Astrocyte (in vitro differentiated cells and primary cell): ENCODE measurements at regions not wholly inside any gene's neighbourhood (a gene's known extent, or its start where the extent isn't known, plus 50 kb on each side); places are given as distances from the start of the nearest gene placed in this dataset.

Experiments
- CTCF ChIP-seq: IDR thresholded peaks from 2 replicates; pipeline ENCODE4 v1.5.1; 2011; ENCODE audit warnings: low read depth, mild to moderate bottlenecking, inconsistent platforms, low read length, moderate library complexity; ENCODE audit not compliant: insufficient read depth
- EZH2 ChIP-seq: IDR thresholded peaks from 2 replicates; pipeline ENCODE4 v1.6.1; 2012; ENCODE audit warnings: mild to moderate bottlenecking, low read length, inconsistent platforms; ENCODE audit not compliant: insufficient read depth

- TF ChIP-seq CTCF (no peak), EZH2 (no peak)
These were observed 277.2 kb upstream of the HS6ST1 start for GRCh38 chr2:128595763-128596395.
